ENCODE measurements at regions not wholly inside any gene's neighbourhood (a gene's known extent, or its start where the extent isn't known, plus 50 kb on each side); places are given as distances from the start of the nearest gene placed in this dataset.
"Not testable (repeated sequence)": the region's sequence is repeated elsewhere in the genome, so short reads cannot be mapped to it uniquely, and the experiment has no call there.

DNA sequence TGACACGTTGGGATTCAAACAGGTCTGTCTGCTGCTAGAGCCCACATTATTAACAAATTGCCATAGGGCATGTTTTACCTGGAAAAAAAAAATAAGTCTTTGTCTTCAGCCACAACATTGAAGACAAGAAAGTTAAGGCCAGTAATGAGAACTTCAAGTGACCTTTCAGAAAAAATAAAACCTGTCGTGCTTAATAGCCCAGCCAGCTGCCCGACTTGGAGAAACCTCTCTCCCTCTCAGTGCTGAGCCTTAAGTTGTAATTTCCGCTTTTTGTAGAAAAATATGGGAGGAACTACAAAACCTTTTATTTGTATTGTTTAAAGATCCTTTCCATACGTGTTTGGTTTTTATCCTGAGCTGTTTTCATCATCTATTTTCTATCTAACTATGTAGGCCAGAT is 454.3 kb upstream of the SLITRK6 start:
- not testable (repeated sequence) for H3K4me3 ChIP-seq (ENCODE audit: low read depth, low read length); DNase-seq (ENCODE audit: low read depth)

DNA sequence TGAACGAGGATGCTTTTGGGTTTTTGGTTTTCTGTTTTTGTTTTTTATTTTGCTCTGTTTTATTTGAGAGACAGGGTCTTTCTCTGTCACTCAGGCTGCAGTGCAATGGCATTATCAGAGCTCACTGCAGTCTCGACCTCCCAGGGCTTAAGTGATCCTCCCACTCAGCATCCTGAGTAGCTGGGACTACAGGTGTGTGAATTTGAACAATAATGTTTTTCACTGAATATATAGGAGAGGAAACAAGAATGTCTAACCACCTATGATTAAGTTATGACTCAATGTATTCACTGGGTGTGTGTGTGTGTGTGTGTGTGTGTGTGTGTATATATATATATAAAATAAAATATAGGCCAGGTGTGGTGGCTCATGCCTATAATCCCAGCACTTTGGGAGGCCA is 456.6 kb upstream of the SLITRK6 start:
- not testable (repeated sequence) for DNase-seq (ENCODE audit: low read depth); H3K4me3 ChIP-seq (ENCODE audit: low read depth, low read length)

DNA sequence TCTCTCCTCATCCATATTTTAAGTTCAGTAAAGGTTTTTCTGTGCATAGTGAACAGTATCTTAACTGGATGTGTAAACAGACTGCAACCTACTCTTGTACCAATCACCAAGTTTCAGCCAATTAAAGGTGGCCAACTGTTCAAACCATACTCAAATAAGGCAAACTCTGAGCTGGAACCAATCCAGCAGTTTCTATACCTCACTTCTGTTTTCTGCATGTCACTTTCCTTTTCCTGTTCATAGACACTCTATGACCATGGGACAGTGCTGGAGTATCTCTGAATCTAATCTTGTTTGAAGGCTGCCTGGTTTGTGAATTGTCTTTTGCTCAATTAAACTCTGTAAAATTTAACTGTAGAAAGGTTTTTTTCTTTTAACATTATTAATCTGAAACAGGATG is 470.3 kb upstream of the SLITRK6 start:
- H3K4me3 ChIP-seq (ENCODE audit: low read depth, low read length), result no peak overlapping the region
- DNase-seq (ENCODE audit: low read depth), result no peak
- TF ChIP-seq, protein P1, sequence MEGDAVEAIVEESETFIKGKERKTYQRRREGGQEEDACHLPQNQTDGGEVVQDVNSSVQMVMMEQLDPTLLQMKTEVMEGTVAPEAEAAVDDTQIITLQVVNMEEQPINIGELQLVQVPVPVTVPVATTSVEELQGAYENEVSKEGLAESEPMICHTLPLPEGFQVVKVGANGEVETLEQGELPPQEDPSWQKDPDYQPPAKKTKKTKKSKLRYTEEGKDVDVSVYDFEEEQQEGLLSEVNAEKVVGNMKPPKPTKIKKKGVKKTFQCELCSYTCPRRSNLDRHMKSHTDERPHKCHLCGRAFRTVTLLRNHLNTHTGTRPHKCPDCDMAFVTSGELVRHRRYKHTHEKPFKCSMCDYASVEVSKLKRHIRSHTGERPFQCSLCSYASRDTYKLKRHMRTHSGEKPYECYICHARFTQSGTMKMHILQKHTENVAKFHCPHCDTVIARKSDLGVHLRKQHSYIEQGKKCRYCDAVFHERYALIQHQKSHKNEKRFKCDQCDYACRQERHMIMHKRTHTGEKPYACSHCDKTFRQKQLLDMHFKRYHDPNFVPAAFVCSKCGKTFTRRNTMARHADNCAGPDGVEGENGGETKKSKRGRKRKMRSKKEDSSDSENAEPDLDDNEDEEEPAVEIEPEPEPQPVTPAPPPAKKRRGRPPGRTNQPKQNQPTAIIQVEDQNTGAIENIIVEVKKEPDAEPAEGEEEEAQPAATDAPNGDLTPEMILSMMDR (IDR thresholded peaks at IDR 0.05; ENCODE audit: insufficient read depth, low read depth, low read length), result no peak

DNA sequence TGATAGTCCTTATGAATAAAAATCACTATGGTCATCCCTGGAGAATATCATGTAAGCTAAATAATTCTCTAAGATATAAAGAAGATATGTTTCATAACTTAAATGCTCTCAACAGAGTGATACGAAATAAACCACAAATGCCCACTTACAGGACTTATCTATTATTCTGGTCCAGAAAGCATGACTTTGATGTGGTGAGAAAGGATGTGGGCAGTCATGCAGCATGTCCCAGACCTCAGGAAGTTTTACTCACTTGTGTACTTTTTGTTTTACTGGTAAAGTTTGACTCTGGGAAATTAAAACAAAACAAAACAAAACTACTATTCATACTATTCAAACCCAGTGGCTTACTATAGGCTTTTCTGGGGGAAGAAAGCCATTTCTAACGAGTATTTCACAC is 483.2 kb upstream of the SLITRK6 start:
- no peak overlapping the region for H3K4me3 ChIP-seq (ENCODE audit: low read depth, low read length)
- TF ChIP-seq, protein P1 (IDR thresholded peaks at IDR 0.05; ENCODE audit: insufficient read depth, low read depth, low read length), result no peak
- DNase-seq (ENCODE audit: low read depth), result no peak

DNA sequence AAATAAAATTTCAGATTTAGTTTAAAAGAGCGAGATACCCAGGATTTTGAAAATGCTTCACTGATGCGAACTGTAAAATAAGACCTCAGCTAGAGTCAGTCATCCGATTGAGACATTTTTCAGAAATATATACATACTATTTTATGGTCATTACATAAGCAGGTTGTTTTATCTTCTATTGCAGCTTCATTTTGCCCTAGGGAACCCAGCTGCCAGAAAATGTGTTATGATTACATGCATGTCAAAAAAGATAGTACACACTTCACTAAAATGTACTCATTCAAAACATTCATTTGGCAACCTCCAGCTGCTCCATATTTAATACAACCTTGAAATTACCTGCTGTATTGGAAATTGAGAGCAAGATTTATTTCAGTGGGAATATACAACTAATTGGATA is 483.8 kb upstream of the SLITRK6 start:
- no peak overlapping the region for H3K4me3 ChIP-seq (ENCODE audit: low read depth, low read length)
- TF ChIP-seq, protein P1 (IDR thresholded peaks at IDR 0.05; ENCODE audit: insufficient read depth, low read depth, low read length), result no peak
- no peak for DNase-seq (ENCODE audit: low read depth)

DNA sequence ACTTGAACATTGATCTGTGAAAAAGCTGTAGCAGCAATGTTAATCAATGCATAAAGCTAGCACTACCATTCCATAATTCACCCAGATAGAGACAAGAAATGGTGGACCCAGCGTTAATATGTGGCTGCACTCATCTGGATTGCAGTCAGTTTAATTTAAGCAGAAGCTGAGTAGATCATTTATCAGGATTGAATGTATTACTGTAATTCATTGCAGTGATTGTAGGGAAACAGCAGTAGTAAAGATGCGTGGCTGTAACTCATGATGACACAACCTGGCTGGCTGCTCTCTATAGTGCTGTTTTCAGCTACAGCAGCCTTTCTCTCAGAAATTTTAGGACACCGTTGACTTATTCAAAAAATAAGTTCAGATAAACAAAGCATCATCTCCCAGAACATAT is 499.5 kb upstream of the SLITRK6 start:
- no peak overlapping the region for H3K4me3 ChIP-seq (ENCODE audit: low read depth, low read length)
- TF ChIP-seq, protein P1 (IDR thresholded peaks at IDR 0.05; ENCODE audit: insufficient read depth, low read depth, low read length), result no peak
- DNase-seq (ENCODE audit: low read depth), result no peak

DNA sequence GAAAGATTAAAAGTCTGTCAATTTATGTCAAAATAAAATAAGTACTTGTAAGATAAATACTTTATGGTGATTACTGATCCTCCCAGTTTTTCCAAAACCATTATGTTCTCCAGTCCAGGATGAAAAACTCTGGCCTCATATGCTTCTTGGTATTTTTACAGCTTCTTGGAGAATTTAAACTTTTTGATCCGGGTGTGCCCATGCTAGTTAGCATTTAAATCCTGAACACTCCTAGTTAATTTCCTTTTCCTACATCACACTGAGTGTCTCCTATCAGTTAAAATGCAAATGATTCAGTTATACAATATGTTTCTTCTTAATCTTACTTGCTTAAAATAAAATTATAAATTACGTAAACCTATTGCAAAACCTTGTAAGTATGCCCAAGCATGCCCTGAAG is 499.9 kb upstream of the SLITRK6 start:
- H3K4me3 ChIP-seq (ENCODE audit: low read depth, low read length), result no peak overlapping the region
- TF ChIP-seq, protein P1 (IDR thresholded peaks at IDR 0.05; ENCODE audit: insufficient read depth, low read depth, low read length), result no peak
- DNase-seq (ENCODE audit: low read depth), result no peak

DNA sequence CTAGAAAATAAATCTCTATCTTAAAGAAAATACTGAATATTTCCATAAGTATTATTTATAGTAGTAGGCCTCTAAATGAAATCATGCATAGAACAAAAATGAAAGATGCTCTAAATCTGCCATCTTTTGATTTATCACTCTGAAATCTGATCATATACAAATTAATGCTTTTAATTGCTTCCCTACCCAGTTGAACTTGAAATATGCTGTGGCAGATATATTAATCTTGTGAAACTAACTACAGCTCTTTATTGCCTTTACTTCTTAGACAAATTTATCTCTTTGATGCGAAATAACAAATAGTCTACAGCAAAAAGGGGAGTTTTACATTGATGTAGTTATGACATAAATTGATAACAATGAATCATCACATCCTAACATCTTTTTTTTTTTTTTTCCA is 510.7 kb upstream of the SLITRK6 start:
- no peak for DNase-seq (ENCODE audit: low read depth)
- no peak overlapping the region for H3K4me3 ChIP-seq (ENCODE audit: low read depth, low read length)
- TF ChIP-seq, protein P1 (IDR thresholded peaks at IDR 0.05; ENCODE audit: insufficient read depth, low read depth, low read length), result no peak
